HG03280 (cell line): ENCODE measurements at regions not wholly inside any gene's neighbourhood (a gene's known extent, or its start where the extent isn't known, plus 50 kb on each side); places are given as distances from the start of the nearest gene placed in this dataset.

Experiments used
- ATAC-seq: cut with Tn5 transposase; IDR thresholded peaks from one replicate; pipeline ENCODE4 v1.9.1; 2021; ENCODE audit warnings: mild to moderate bottlenecking, moderate library complexity; ENCODE audit not compliant: unreplicated experiment

DNA sequence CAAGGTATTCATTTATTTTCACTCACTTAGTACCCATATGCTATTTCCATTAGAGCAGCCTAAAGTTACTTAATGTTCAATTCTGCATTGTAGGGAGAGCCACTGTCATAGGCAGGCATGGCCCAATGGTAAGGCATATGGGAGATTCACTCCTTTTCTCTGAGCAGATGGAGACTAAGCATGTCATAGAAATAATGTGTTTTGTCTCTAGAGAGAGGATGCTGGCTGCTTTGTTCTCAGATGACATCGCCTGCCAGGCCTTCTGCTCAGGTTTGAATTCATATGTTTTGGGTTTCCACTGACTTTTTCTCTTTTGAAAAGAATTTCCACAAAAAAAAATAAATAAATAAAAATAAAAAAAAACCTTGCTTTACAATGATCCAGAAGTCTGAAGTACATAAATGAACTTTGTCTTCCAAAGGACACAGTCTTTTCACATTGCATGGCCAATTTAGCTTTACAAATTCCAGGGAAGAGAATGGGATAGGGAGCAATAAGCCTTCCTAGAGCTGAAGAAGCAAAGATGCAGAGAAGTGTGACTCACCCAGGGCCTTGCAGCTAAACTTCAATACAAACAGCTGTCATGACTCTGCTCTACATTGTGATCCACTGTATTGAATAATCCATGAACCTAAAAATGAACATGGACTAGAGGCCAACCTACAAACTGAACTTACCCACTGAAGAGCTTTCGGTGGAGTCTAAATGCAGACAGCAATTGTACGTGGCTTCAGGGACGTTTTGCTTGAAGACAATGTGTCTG lies 422.5 kb downstream of the CMPK2 start:
- ATAC-seq, result no peak

DNA sequence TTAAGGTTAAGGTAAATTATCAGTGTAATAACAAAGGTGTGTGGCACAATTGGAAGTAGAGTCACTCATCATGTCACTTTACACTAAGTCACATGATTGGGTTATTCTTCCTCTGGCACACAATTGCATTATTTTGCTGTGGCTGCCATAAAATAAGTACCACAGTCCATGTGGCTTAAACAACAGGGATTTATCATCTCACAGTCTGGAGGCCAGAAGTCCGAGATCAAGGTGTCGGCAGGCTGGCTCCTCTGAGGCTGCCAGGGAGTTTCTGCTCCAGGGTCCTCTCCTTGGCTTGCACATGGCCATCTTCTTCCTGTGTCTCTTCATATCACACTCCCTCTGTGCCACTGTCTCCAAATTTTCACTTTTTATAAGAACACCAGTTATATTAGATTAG lies 421.2 kb downstream of the CMPK2 start:
- ATAC-seq, result no peak

DNA sequence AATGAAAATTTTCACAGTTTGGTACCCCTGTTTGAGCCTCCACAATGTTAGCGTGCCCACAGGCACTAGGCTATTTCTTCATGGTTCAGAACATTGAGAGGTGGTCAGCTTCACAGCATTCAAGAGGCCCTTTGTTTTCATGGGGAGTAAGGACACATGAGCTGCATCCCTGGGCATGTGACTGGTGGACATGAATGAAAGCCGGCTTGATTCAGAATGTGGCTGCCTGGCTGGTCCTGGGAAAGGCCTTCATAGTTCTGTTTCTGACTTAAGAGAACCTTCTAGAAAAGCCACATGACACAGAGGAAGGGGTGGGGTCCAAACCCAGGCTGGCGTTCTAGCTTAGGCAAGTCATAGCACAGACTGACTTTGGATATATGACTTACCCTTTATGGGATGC lies 420.6 kb downstream of the CMPK2 start:
- no peak for ATAC-seq

DNA sequence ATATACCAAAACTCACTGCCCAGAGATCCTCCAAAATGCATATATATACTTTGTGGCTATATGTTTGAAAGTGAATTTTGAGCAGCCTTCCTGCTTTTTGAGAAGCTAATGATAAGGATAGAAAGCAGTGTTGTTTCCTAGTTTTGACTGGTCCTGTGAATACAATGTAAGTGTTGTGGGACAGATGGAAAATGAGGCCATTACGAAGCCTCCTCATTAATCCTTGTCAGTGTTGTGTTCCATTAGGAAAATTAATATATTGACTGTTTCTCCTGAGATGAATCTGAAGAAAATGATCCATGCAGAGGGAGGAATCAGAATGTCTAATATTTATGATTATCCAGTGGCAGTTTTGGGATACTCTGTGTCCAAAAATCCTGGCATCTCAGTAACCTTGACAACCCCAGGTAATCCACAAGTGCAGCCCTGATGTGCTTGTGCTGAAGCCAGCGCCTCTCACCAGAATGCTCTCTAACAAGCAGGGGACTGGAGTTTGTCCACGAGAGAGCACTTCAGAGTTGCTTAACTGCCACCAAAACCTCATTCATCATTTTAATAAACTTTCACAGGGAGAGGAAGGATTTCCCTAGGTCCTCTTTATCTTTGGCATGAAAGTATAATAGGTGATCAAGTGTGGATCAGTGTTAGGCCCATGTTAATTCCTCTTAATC lies 418.6 kb downstream of the CMPK2 start:
- no peak for ATAC-seq

DNA sequence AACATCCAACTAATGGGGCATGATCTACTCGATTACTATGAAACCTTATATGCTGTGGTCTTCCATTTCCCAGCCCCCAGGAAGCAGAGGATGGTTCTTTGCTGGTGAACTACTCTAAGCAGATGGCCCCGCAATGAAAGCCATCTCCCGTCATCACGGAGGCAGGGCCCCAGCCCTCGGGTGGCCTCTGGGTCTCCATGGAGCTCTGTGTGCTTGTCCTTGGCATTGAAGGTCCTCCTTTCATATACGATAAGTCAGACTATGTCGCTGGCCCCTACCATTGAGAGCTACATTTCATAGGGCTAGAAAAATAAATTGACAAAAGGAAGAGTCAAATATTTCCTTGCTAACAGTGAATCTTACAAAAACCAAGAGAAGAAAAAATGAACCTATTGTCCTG lies 416.8 kb downstream of the CMPK2 start:
- ATAC-seq, result no peak

DNA sequence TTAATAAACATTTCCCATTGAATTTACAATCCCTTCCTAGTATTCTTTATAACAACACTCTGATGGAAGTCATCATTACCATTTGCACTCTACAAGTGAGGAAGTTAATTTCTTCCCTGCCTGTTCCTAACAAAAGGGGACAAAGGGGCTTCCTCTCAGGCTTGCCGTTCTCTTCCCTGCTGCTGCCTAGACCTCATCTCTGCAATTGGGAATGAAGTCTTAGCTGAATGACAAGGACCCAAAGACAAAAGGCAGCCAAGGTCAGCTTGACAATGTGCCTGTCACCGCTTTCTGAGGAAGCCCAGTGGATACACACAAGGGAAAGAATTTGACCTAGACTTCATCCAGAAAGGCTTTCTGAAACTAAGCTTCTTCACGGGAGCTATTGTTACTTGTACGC lies 416.4 kb downstream of the CMPK2 start:
- no peak for ATAC-seq

DNA sequence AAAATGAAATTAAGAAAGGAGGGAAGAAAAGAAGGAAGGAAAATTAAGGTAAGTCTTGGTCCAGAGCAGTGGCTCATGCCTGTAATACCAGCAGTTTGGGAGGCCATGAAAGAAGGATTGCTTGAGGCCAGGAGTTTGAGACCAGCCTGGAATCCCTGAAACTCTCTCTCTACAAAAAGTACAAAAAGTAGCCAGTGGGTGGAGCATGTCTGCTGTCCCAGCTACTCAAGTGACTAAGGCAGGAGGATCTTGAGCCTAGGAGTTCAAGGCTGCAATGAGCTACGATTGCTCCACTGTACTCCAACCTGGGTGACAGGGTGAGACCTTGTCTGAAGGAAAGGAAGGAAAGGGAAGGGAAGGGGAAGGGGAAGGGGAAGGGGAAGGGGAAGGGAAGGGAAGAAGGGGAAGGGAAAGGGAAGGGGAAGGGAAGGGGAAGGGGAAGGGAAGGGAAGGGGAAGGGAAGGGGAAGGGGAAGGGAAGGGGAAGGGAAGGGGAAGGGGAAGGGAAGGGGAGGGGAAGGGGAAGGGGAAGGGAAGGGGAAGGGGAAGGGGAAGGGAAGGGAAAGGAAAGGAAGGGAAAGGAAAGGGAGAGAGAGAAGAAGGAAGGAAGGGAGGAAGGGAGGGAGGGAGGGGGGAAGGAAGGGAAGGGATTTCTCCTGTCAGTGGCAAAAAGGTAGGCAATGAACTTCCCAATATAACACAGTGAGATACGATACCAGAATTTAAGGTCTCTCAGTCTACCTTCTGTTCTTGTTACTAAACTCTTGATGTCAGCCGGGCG lies 412.8 kb downstream of the CMPK2 start:
- ATAC-seq, result no peak

DNA sequence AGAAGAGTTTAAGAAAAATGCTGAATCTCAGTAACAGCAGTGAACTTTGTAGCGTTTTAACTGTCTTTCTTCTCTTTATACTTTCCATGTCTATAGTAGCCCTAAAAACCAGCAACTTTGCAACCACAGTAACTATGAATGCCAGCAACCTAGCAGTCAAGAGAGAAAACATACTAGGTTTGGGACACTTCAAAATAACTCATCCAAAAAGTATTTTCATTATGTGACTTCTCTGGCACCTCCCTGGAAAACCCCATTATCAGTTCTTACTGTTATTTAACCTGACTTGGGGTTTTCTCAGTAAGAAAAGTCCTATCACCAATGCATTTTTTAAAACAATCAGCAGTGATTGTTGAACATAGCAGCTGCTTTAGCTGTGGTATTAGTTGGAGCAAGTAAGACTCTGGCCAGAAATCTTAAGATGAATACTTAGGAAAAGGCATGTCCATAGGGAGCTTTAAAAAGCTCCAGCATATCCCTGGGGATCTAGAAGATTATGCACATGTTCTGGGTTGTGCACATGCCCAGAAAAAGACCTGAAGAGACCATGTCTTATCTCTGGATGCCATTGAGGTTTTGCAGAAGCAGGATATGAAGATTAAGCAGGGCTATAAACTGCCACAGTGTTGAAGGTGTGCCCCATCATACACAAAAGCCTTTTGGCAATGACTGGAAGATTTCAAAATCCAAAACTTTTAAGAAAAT lies 411.3 kb downstream of the CMPK2 start:
- no peak for ATAC-seq

DNA sequence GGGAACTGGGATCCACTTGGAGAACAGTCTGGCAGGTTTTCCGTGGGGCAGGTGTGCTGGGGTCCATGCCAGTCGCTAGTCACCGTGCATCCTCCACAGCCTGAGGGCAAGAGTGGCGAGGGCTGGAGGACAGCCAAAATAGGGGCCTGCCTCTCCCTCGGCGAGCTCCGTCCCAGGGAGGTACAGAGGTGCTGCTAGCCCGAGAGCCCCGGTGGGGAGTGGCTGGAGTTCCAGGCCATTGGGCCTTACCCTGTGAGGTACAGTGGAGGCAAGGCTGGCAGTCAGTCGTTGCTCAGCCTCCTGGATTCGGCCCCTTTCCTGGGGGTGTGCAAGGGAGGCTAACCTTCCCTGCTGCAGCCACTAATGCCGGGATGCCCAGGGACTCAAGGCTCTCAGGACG lies 406.6 kb downstream of the CMPK2 start:
- no peak for ATAC-seq

DNA sequence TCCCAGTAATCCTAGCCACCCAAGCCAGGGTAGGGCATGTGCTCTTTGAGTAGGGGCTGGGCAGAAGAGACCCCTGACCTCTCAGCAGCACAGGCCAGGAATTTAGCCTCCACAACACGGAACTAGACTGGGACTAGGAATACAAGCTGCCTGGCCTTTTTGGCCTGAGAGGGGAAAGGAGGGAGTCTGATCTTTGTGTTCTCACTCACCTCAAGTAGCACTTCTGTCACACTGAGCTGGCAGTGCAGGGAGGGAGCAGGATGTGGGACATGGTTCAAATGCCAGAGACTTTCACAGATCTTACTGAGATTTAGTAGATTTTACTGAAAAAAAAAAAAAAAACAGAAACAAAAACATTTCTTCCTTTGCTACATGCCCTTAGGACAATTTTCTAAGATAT lies 395.2 kb downstream of the CMPK2 start:
- no peak for ATAC-seq

DNA sequence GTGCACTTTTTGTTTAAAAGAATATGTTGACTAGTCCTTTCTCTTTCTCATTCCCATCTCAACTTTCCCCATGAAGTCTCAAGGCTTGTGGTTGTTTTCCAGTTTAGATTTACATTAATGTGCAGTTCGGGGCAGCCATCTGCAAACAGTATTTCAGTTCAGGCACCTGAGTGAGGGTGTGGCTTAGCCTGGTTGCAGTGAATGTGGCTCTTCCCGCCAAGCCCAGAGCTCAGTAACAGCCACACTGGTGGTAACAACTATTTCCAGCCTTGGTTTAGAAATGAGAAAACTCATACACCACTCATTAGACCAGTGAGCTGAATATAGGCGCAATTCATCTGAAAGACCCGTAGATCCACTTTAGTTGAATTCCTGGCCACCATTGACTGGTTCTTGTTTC lies 394.3 kb downstream of the CMPK2 start:
- ATAC-seq, result no peak

DNA sequence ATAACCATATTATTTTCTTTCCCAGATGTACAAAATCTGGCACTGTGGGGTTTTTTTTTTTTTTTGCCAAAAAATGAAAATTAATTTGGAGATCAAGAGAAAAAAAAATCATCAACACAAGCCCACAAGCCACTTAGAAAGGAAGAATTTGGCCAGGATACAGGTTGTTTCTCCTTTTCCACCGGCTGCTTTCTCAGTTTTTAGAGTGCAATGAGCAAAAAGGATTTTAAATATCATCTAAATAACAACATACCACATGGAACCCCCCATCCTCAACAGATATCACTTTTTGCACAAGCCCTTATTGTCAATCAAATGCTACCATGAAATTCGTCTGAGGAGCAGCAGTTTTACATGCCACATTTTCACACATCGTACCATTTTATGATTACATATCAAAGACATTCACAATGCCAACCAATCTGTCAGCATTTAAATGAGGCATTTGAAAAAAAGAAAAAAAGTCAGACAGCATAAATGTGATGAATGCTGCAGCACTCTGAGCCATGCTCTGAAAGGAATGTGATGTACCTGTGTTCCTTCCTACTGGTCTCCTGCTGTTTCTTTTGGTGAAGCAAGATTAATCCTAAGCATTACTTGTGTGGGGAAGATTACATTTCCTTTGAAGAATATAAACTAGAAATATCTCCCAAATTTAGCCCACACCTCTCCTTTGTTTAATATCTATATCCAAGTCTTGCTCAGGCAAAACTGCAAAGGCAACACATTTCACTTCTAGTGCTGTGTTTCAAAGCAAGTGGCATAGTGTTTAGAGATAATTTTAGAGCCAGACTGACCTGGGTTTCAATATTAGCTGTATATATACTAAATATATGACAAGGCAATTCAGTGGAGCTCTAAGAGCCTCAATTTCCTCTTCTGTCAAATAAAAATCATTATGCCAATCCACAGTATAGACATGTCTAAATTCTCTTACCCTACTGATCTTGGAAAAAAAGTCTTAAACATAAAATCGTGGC lies 391.3 kb downstream of the CMPK2 start:
- ATAC-seq, result no peak

DNA sequence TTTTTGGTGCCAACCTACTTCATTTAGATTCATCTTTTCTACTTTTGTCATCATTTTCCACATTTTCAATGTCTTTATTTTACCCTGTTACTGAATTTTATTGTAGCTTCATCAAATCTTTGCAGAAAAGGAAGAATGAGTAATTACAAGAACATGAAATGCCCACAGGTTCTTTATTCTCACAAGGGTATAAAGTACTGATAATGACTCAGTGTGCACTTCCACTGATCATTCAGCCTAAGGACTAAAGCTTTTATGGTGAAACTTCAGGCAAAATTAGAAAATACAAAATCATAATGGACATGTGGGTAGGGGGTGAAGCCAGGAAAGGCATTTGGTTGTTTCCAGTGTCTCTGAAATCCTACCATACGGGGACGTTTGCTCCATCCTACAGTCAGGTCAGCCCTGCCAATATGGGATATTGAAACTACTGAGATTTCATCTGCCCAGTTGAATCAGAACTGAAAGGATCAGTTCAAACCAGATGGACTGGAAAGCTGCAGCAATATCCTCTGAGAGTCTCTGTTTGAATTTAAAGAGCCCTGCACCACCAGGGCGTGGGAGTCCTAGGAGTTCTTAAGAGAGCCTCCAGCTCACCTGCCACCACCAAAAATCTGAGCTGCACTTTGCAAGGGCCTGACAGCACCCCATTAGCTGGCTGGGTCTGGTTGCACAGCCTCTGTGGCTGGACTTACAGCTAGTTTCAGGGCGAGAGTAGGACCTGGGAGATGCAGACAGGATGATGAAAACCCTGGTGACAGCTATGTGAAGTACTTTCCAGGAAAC lies 390.4 kb downstream of the CMPK2 start:
- no peak for ATAC-seq

DNA sequence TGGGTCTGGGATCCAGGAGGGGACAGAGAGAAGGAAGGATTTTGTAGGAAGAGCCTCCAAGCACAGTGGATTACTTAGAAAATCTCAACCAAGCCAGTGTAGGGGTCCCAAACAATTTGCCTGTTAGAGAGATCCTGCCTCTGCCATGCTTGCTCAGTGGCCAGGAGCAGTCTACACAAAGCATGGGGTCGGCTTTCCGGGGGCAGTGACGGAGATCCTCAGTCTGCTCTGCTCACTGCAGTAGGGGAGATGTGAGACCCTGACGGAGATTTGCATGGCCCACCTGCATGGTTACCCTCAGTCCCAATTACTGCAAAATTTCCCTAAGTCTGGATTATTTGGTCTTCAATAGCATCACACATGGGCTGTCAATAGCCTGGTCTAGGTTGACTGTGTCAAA lies 385.2 kb downstream of the CMPK2 start:
- no peak for ATAC-seq

DNA sequence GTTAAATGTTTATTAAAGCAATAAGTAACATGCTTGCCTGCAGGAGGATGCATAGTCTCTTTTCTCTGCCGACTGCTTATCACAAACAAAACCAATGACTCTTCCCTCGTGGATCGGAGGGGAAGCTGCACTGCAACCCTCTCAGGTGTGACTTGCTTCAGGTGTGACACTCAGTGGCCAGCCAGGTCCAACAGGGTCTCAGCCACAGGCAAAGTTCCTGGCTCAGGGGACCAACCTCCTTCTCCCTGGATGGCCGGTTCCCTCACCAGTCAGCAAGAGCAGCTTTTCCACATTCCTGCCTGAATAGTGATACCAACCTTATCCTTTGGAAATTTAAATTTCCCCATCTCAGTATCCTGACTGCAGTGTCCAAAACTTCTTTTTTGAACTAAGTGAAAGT lies 383.5 kb downstream of the CMPK2 start:
- no peak for ATAC-seq

DNA sequence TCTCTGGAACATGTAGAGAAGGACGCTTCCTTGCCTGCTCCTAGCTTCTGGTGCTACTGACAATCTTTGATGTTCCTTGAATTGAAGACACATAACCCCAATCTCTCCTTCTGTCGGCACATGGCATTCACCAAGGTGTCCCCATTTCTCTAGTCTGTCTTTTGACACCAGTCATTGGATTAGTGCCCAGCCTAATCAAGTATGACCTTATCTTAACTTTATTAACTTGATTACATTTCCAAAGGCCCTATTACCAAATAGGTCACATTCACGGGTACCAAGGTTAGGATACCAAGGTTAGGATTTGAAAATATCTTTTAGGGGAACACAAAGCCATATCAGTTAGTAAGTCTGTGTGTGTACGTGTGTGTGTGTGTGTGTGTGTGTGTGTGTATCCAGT lies 377.9 kb downstream of the CMPK2 start:
- no peak for ATAC-seq

DNA sequence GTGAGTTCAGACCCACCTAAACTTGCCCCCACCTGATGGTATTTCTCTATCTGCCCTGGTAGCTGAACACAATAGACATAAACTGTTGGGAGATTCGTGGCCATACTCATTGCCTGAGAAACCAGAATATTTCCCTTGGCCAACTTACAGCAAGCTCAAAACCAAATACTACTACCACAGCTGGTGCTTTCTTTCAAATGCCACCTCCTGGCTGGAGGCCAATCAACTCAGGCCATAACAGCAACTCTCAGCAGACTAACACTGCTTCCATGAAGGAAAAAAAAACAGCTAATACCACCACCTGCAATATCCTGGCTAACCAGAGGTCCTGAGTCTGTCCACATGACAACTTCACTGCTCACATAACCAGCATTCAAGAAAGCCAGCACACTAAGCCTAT lies 373.1 kb downstream of the CMPK2 start:
- no peak for ATAC-seq

DNA sequence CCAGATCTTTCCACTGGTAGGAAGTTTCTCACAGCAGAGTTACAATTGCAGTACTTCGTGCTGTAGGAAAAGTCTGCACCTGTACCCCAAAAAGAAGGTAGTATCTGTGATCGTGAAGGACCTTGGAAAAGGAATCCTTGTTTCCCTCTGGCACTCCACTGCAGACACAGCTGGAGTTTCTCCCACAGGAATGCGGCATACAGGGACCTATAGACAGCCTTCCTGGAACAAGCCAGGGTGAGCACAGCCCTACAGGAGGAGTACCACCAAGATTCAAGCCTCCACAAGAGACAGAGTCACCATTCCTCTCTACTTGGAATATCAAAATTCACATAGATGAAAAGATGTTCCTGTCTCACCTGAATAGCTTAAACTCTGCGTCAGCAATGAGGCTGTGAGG lies 372.4 kb downstream of the CMPK2 start:
- no peak for ATAC-seq

DNA sequence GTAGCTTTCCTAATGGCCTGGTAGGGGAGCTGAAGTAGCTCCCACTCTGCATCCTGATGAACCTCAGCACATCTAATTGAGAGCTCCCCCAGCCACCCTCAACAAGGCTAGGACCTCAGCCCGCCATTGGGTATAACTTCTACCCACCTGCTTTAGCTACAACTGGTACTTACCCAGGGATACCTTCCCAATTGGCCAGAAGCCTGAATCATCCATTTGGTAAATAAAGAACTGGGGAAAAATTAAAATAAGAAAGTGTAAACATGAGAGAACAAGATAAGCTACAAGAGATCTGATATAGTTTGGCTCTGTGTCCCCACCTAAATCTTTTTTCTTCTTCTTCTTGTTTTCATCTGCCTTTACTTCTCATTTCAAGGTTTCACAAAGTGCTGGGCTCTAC lies 372.0 kb downstream of the CMPK2 start:
- no peak for ATAC-seq
